ENCODE measurements at regions not wholly inside any gene's neighbourhood (a gene's known extent, or its start where the extent isn't known, plus 50 kb on each side); places are given as distances from the start of the nearest gene placed in this dataset.

GRCh38 chr9:2967766-2968165, 123.9 kb upstream of the PUM3 start:
- TF ChIP-seq MAX (IDR thresholded peaks at IDR 0.05), result no peak
- TF ChIP-seq NFIC (IDR thresholded peaks at IDR 0.05), result no peak
- no peak for TF ChIP-seq CEBPB (IDR thresholded peaks at IDR 0.05)
- no peak for TF ChIP-seq YY1 (IDR thresholded peaks at IDR 0.05; ENCODE audit: low read depth)
- no peak for TF ChIP-seq EP300 (IDR thresholded peaks at IDR 0.05; ENCODE audit: borderline replicate concordance)
- TF ChIP-seq RAD21 (IDR thresholded peaks at IDR 0.05; ENCODE audit: low read depth), result no peak
- no peak for TF ChIP-seq REST (IDR thresholded peaks at IDR 0.05; ENCODE audit: low read depth)
- TF ChIP-seq FOXM1 (IDR thresholded peaks at IDR 0.05; ENCODE audit: borderline replicate concordance, low read depth), result no peak
- TF ChIP-seq ZBTB7A (IDR thresholded peaks at IDR 0.05; ENCODE audit: low read depth), result no peak
- TF ChIP-seq TEAD4 (IDR thresholded peaks at IDR 0.05), result no peak
